HepG2 (cell line): ENCODE measurements at regions not wholly inside any gene's neighbourhood (a gene's known extent, or its start where the extent isn't known, plus 50 kb on each side); places are given as distances from the start of the nearest gene placed in this dataset.

Source experiments
- IKZF1 ChIP-seq: fragments of 450-650 bp; IDR thresholded peaks from 2 replicates; pipeline ENCODE4 v1.7.1; 2016
- JUNB ChIP-seq: sonication (generic); formaldehyde crosslinking; IDR thresholded peaks from 2 replicates; pipeline ENCODE4 v1.8.0; 2022; ENCODE audit warnings: missing genetic modification reagents, mild to moderate bottlenecking, borderline replicate concordance
- NBN ChIP-seq: fragments of 450-650 bp; conservative IDR thresholded peaks from 2 replicates; pipeline ENCODE4 v1.6.1; 2017
- NR2C2 ChIP-seq: sonication (generic); formaldehyde crosslinking; IDR thresholded peaks from 2 replicates; pipeline ENCODE4 v1.4.0; 2020; ENCODE audit warnings: missing genetic modification reagents, mild to moderate bottlenecking, moderate library complexity, borderline replicate concordance
- POLR2AphosphoS5 ChIP-seq: IDR thresholded peaks from 2 replicates; pipeline ENCODE4 v1.6.1; 2012; ENCODE audit warnings: low read depth, low read length
- RAD51 ChIP-seq: fragments of 450-650 bp; IDR thresholded peaks from 2 replicates; pipeline ENCODE4 v1.6.1; 2016; ENCODE audit warnings: borderline replicate concordance
- SOX6 ChIP-seq, 2 experiments: fragments of 450-650 bp in 1 of 2; sonication (generic) in 1 of 2; formaldehyde crosslinking in 1 of 2; IDR thresholded peaks; 2 replicates each; pipeline versions ENCODE4 v1.4.0 to v1.6.1; 2017 to 2020; ENCODE audit warnings: antibody characterized with exemption in 1 of 2, mild to moderate bottlenecking in 1 of 2, missing genetic modification reagents in 1 of 2
- ZNF101 ChIP-seq: sonication (generic); formaldehyde crosslinking; IDR thresholded peaks from 2 replicates; pipeline ENCODE4 v1.4.0; 2020; ENCODE audit warnings: mild to moderate bottlenecking, low read depth, missing genetic modification reagents, borderline replicate concordance
- ZNF703 ChIP-seq: sonication (generic); formaldehyde crosslinking; IDR thresholded peaks from 2 replicates; pipeline ENCODE4 v1.5.1; 2020; ENCODE audit warnings: missing genetic modification reagents, mild to moderate bottlenecking, moderate library complexity, borderline replicate concordance
- ZNF883 ChIP-seq: sonication (generic); formaldehyde crosslinking; IDR thresholded peaks from 2 replicates; pipeline ENCODE4 v1.5.1; 2020; ENCODE audit warnings: mild to moderate bottlenecking, missing genetic modification reagents; ENCODE audit errors: not compliant biosample characterization
- TF ChIP-seq, protein P1 (sequence below): sonication (generic); formaldehyde crosslinking; IDR thresholded peaks from 2 replicates; pipeline ENCODE4 v1.5.0; 2020; ENCODE audit warnings: missing genetic modification reagents
- TF ChIP-seq, protein P2 (sequence below): sonication (generic); formaldehyde crosslinking; IDR thresholded peaks from 2 replicates; pipeline ENCODE4 v1.5.0; 2020; ENCODE audit warnings: mild to moderate bottlenecking, missing genetic modification reagents, moderate library complexity

DNA sequence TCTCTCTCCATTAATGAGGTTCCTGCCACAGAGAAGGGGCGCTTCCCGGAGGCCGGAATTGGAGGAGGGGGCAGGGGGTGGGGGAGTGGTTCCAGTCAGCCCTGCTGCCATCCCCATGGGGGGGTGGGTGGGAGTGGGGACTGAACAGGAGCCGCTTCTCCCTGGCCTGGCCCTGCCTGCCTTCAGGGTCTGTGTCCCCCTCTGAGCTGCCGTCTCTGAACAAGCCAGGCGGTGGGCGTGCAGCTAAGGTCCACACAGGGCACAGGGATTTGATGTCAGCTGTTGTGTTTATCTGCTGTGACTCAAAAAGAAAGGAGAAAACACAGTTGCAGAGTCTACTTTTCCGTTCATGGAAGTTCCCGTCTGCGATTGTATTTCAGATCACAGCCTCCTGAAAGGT is 141.5 kb upstream of the PCBD1 start:
- no peak for TF ChIP-seq IKZF1
- TF ChIP-seq, protein P1, sequence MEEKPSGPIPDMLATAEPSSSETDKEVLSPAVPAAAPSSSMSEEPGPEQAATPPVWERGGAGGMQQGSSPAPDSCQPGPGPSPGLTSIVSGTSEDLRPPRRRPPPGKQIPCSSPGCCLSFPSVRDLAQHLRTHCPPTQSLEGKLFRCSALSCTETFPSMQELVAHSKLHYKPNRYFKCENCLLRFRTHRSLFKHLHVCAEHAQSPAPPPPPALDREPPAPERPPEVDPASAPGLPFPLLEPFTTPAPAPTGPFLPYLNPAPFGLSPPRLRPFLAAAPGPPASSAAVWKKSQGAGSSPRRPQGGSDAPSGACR: no peak
- TF ChIP-seq SOX6 (IDR thresholded peaks at IDR 0.05): no peak
- TF ChIP-seq SOX6 (CRISPR knock-in tag; IDR thresholded peaks at IDR 0.05): no peak
- no peak for TF ChIP-seq ZNF703 (CRISPR knock-in tag)
- TF ChIP-seq, protein P2, sequence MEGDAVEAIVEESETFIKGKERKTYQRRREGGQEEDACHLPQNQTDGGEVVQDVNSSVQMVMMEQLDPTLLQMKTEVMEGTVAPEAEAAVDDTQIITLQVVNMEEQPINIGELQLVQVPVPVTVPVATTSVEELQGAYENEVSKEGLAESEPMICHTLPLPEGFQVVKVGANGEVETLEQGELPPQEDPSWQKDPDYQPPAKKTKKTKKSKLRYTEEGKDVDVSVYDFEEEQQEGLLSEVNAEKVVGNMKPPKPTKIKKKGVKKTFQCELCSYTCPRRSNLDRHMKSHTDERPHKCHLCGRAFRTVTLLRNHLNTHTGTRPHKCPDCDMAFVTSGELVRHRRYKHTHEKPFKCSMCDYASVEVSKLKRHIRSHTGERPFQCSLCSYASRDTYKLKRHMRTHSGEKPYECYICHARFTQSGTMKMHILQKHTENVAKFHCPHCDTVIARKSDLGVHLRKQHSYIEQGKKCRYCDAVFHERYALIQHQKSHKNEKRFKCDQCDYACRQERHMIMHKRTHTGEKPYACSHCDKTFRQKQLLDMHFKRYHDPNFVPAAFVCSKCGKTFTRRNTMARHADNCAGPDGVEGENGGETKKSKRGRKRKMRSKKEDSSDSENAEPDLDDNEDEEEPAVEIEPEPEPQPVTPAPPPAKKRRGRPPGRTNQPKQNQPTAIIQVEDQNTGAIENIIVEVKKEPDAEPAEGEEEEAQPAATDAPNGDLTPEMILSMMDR (CRISPR knock-in tag): no peak
- no peak for TF ChIP-seq NBN
- no peak for TF ChIP-seq JUNB (CRISPR knock-in tag)
- TF ChIP-seq ZNF883: no peak
- TF ChIP-seq NR2C2 (CRISPR knock-in tag): no peak
- no peak for TF ChIP-seq ZNF101 (CRISPR knock-in tag)
- no peak for TF ChIP-seq RAD51
- no peak for TF ChIP-seq POLR2AphosphoS5
